Right lobe of liver (tissue), 6 donors: ENCODE measurements at regions not wholly inside any gene's neighbourhood (a gene's known extent, or its start where the extent isn't known, plus 50 kb on each side); places are given as distances from the start of the nearest gene placed in this dataset.

Source experiments
- ATAC-seq, 4 donors: fragments of 200-7000 bp; cut with Tn5 transposase; one replicate each; pipeline ENCODE4 v1.9.1; 2020; ENCODE audit warnings: mild to moderate bottlenecking in 4 of 4, moderate library complexity in 4 of 4
- DNase-seq, 3 donors: peaks; one replicate each; pipeline ENCODE4 v3.0.0-alpha.2; 2020
- H3K27ac ChIP-seq, 3 donors: fragments of 200-600 bp; one replicate each; pipeline ENCODE4 v1.8.0; 2022
- H3K27me3 ChIP-seq, 2 donors: fragments of 200-600 bp; one replicate each; pipeline ENCODE4 v1.8.0; 2022
- H3K36me3 ChIP-seq, 4 donors: fragments of 200-600 bp; sonication (generic) in 1 of 4; one replicate each; pipeline versions ENCODE4 v1.5.1 to v1.8.0; 2017 to 2022; ENCODE audit warnings: control low read depth in 1 of 4
- H3K4me1 ChIP-seq, 4 donors: fragments of 200-600 bp; sonication (generic) in 1 of 4; one replicate each; pipeline versions ENCODE4 v1.5.1 to v1.8.0; 2017 to 2022; ENCODE audit warnings: control low read depth in 1 of 4
- H3K4me3 ChIP-seq, 3 donors: fragments of 200-600 bp; one replicate each; pipeline ENCODE4 v1.8.0; 2022
- H3K9me3 ChIP-seq, 4 donors: fragments of 200-600 bp; sonication (generic) in 1 of 4; one replicate each; pipeline versions ENCODE4 v1.5.1 to v1.8.0; 2017 to 2022; ENCODE audit warnings: control low read depth in 1 of 4
- CTCF ChIP-seq, 4 donors: fragments of 200-600 bp in 3 of 4; fragments of 450-650 bp in 1 of 4; IDR thresholded peaks; one replicate each; pipeline versions ENCODE4 v1.5.1 to v1.8.0; 2016 to 2022; ENCODE audit warnings: antibody characterized with exemption in 4 of 4, mild to moderate bottlenecking in 2 of 4
- POLR2A ChIP-seq: fragments of 450-650 bp; IDR thresholded peaks from one replicate; pipeline ENCODE4 v1.6.1; 2017; ENCODE audit warnings: antibody characterized with exemption, mild to moderate bottlenecking
- WGBS: methylation state at CpG from one replicate; pipeline ENCODE4 v1.1.6; 2018; ENCODE audit warnings: low coverage, low lambda C conversion rate; ENCODE audit not compliant: insufficient coverage; ENCODE audit errors: missing lambda C conversion rate; 5-methylcytosine and 5-hydroxymethylcytosine counted together
- intact Hi-C, 2 donors: fragments of 100-400 bp; cut with DNase I; formaldehyde crosslinking; loops; one replicate each; pipeline versions ENCODE4 v1.11.2 to v1.14.1; 2022
- donor health status: DM: no; HTN: yes; CAD: no.
- donor health status: DM: no; HTN: no; CAD: no.
- donor health status: DM: no; HTN: no; CAD: no.
- donor health status: DM: no; HTN: yes; CAD: no.
- donor health status: DM: no; HTN: yes; CAD: no.

GRCh38 chr5:154566146-154566680 lies 88.2 kb upstream of the HAND1 start:
- Histone ChIP-seq H3K9me3 (no peaks in the 10 kb centered on the region), H3K4me3 (no peak overlapping the region), H3K36me3 (no peaks in the 10 kb centered on the region), H3K4me1 (no peaks in the 10 kb centered on the region), H3K27ac (no peak overlapping the region), H3K27me3 (no peaks in the 10 kb centered on the region)
- ATAC-seq (no peak), DNase-seq (no peak)
- no peak for TF ChIP-seq POLR2A
- no peak for TF ChIP-seq CTCF (IDR thresholded peaks at IDR 0.05)
- 50% methylated on average over 2 of the region's 5 CpGs for WGBS
- intact Hi-C loops: no loop called here

DNA sequence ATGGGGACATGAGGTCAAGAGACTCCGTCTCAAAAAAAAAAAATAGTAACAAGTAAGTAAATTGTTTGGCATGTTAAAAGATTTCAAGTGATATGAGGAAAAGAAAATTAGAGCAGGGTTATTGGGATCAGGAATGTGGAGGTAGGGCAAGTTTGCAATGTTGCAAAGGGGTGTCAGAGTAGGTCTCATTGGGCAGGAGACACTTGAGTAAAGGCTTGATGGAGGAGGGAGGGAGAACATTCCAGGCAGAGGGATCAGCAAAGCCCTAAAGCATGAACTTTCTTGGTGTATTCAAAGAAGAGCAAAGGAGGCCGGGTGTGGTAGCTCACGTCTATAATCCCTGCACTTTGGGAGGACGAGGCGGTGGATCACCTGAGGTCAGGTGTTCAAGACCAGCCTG lies 87.1 kb upstream of the HAND1 start:
- no peak overlapping the region for H3K27ac ChIP-seq
- TF ChIP-seq CTCF (IDR thresholded peaks at IDR 0.05): no peak
- TF ChIP-seq POLR2A: no peak
- H3K4me1 ChIP-seq: no peaks in the 10 kb centered on the region
- H3K4me3 ChIP-seq: no peak overlapping the region
- H3K27me3 ChIP-seq: no peaks in the 10 kb centered on the region
- DNase-seq: no peak
- ATAC-seq: no peak
- H3K36me3 ChIP-seq: no peaks in the 10 kb centered on the region
- intact Hi-C loops: no loop called here
- no peaks in the 10 kb centered on the region for H3K9me3 ChIP-seq
- WGBS: 73% methylated on average over 5 of the region's 5 CpGs

- 75% methylated on average over 4 of the region's 4 CpGs for WGBS
- DNase-seq: no peak
- no peak for ATAC-seq
- Histone ChIP-seq H3K9me3 (no peaks in the 10 kb centered on the region), H3K36me3 (no peaks in the 10 kb centered on the region), H3K27me3 (no peaks in the 10 kb centered on the region), H3K27ac (no peak overlapping the region), H3K4me3 (no peak overlapping the region), H3K4me1 (no peaks in the 10 kb centered on the region)
- intact Hi-C loops: no loop called here
- TF ChIP-seq POLR2A (no peak), CTCF (IDR thresholded peaks at IDR 0.05) (no peak)
Observed at GRCh38 chr5:154562244-154562880, 84.3 kb upstream of the HAND1 start.

GRCh38 chr5:154559398-154560276 lies 81.6 kb upstream of the HAND1 start:
- TF ChIP-seq CTCF (IDR thresholded peaks at IDR 0.05): no peak
- 50% methylated on average over 5 of the region's 6 CpGs for WGBS
- no peak for ATAC-seq
- Histone ChIP-seq H3K9me3 (no peaks in the 10 kb centered on the region), H3K4me3 (no peak overlapping the region), H3K36me3 (no peaks in the 10 kb centered on the region), H3K4me1 (no peaks in the 10 kb centered on the region), H3K27me3 (no peaks in the 10 kb centered on the region), H3K27ac (no peak overlapping the region)
- intact Hi-C loops: no loop called here
- DNase-seq: no peak
